Hepatocyte (in vitro differentiated cells): ENCODE measurements at regions not wholly inside any gene's neighbourhood (a gene's known extent, or its start where the extent isn't known, plus 50 kb on each side); places are given as distances from the start of the nearest gene placed in this dataset.

ENCODE experiments used
- DNase-seq: peaks from one replicate; pipeline ENCODE4 v3.0.0-alpha.2; 2016; ENCODE audit warnings: low spot score
- H2AFZ ChIP-seq: fragments of 200-600 bp; sonication (generic); 2 replicates; pipeline ENCODE4 v1.6.0; 2016; ENCODE audit warnings: antibody characterized with exemption, mild to moderate bottlenecking
- H3K27ac ChIP-seq: fragments of 200-600 bp; sonication (generic); 2 replicates; pipeline ENCODE4 v1.5.1; 2016; ENCODE audit warnings: mild to moderate bottlenecking
- H3K27me3 ChIP-seq: fragments of 200-600 bp; sonication (generic); 2 replicates; pipeline ENCODE4 v1.6.1; 2016
- H3K36me3 ChIP-seq: fragments of 200-600 bp; sonication (generic); replicated peaks from 2 replicates; pipeline ENCODE4 v1.5.1; 2016; ENCODE audit warnings: low read depth; ENCODE audit not compliant: insufficient read depth
- H3K4me1 ChIP-seq: fragments of 200-600 bp; sonication (generic); 2 replicates; pipeline ENCODE4 v1.5.1; 2016; ENCODE audit warnings: mild to moderate bottlenecking, moderate library complexity; ENCODE audit not compliant: insufficient read depth
- H3K4me2 ChIP-seq: fragments of 200-600 bp; sonication (generic); 2 replicates; pipeline ENCODE4 v1.6.0; 2016
- H3K4me3 ChIP-seq: fragments of 200-600 bp; sonication (generic); 2 replicates; pipeline ENCODE4 v1.5.1; 2016; ENCODE audit warnings: mild to moderate bottlenecking
- H3K79me2 ChIP-seq: fragments of 200-600 bp; sonication (generic); 2 replicates; pipeline ENCODE4 v1.6.0; 2017; ENCODE audit warnings: mild to moderate bottlenecking
- H3K9me2 ChIP-seq: fragments of 200-600 bp; sonication (generic); replicated peaks from 2 replicates; pipeline ENCODE4 v1.6.0; 2017; ENCODE audit warnings: mild to moderate bottlenecking; ENCODE audit not compliant: insufficient read depth
- H3K9me3 ChIP-seq: fragments of 200-600 bp; sonication (generic); 2 replicates; pipeline ENCODE4 v1.5.1; 2016; ENCODE audit warnings: low read depth, mild to moderate bottlenecking
- H4K20me1 ChIP-seq: fragments of 200-600 bp; sonication (generic); 2 replicates; pipeline ENCODE4 v1.6.0; 2016; ENCODE audit warnings: mild to moderate bottlenecking; ENCODE audit not compliant: insufficient read depth, poor library complexity, severe bottlenecking
- CTCF ChIP-seq: fragments of 200-600 bp; sonication (generic); IDR thresholded peaks from 2 replicates; pipeline ENCODE4 v1.5.1; 2016; ENCODE audit warnings: antibody characterized with exemption, mild to moderate bottlenecking; ENCODE audit not compliant: poor library complexity
- EZH2 ChIP-seq: fragments of 200-600 bp; sonication (generic); IDR thresholded peaks from 2 replicates; pipeline ENCODE4 v1.6.1; 2016; ENCODE audit warnings: antibody characterized with exemption, mild to moderate bottlenecking, borderline replicate concordance
- EZH2phosphoT487 ChIP-seq: fragments of 200-600 bp; sonication (generic); IDR thresholded peaks from one replicate; pipeline ENCODE4 v1.6.1; 2018; ENCODE audit warnings: antibody characterized with exemption, mild to moderate bottlenecking, low read depth, moderate library complexity; ENCODE audit not compliant: unreplicated experiment, severe bottlenecking
- WGBS: methylation state at CpG from one replicate; pipeline ENCODE4 v1.1.6; 2016; ENCODE audit warnings: low lambda C conversion rate; ENCODE audit errors: missing lambda C conversion rate; 5-methylcytosine and 5-hydroxymethylcytosine counted together

DNA sequence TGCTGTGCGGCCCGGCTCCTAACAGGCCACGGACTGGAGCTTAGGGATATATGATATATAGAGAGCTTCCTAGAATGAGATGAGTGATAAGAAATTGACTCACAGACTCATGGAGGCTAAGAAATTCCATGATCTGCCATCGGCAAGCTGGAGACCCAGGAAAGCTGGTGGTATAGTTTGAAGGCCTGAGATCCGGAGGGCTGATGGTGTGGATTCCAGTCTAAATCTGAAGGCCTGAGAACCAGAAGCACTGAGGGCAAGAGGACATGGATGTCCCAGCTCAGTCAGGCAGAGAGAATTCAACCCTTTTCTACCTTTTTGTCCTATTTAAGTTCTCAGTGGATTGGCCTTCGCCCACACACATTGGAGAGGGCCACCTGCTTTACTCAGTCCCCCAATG is 564.8 kb downstream of the TBC1D22A start:
- no peaks in the 10 kb centered on the region for H3K9me2 ChIP-seq
- no peak for TF ChIP-seq EZH2
- no peak for TF ChIP-seq CTCF
- TF ChIP-seq EZH2phosphoT487: no peak

DNA sequence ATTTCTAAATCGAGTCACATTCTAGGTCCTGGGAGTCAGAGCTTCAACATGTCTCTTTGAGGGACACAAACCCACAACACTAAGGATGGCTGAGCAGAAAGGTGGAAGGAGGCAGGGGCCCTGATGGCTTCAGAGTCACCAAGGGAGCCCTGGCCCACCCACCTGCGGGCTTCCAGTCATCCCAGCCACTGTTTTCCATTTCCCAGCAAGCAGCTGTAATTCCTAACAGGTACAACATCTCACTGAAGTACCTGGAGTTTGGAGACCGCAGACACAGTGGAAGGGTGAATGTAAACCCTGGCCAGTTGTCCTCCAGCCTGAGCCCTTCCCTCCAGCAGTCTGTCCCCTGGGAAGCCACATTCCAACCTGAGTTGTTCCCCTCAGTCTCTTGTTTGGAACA is 562.8 kb downstream of the TBC1D22A start:
- 66% methylated on average over 3 of the region's 3 CpGs for WGBS
- no peaks in the 10 kb centered on the region for H4K20me1 ChIP-seq
- H3K9me2 ChIP-seq: no peaks in the 10 kb centered on the region
- no peak overlapping the region for H3K4me2 ChIP-seq
- no peak overlapping the region for H2AFZ ChIP-seq
- no peak for DNase-seq
- H3K9me3 ChIP-seq: no peaks in the 10 kb centered on the region
- no peak overlapping the region for H3K27ac ChIP-seq
- H3K4me3 ChIP-seq: no peak overlapping the region
- no peak for TF ChIP-seq EZH2
- TF ChIP-seq EZH2phosphoT487: no peak
- no peak for TF ChIP-seq CTCF
- H3K36me3 ChIP-seq: no peaks in the 10 kb centered on the region
- H3K4me1 ChIP-seq: no peaks in the 10 kb centered on the region
- no peaks in the 10 kb centered on the region for H3K79me2 ChIP-seq
- no peaks in the 10 kb centered on the region for H3K27me3 ChIP-seq

More for the DNA sequence above, 564.8 kb downstream of the TBC1D22A start:
- WGBS: 94% methylated on average over 6 of the region's 6 CpGs
- no peaks in the 10 kb centered on the region for H3K27me3 ChIP-seq
- DNase-seq: no peak
- no peak overlapping the region for H2AFZ ChIP-seq
- H4K20me1 ChIP-seq: no peaks in the 10 kb centered on the region
- H3K4me1 ChIP-seq: no peaks in the 10 kb centered on the region
- no peaks in the 10 kb centered on the region for H3K9me3 ChIP-seq
- no peak overlapping the region for H3K4me2 ChIP-seq
- no peaks in the 10 kb centered on the region for H3K79me2 ChIP-seq
- no peaks in the 10 kb centered on the region for H3K36me3 ChIP-seq
- no peak overlapping the region for H3K27ac ChIP-seq
- H3K4me3 ChIP-seq: no peak overlapping the region

GRCh38 chr22:47324435-47324990 is 562.1 kb downstream of the TBC1D22A start:
- DNase-seq: no peak
- no peak overlapping the region for H3K27ac ChIP-seq
- no peaks in the 10 kb centered on the region for H3K27me3 ChIP-seq
- TF ChIP-seq CTCF (no peak), EZH2 (no peak), EZH2phosphoT487 (no peak)
- 61% methylated on average over 10 of the region's 10 CpGs for WGBS
- H3K9me3 ChIP-seq: no peaks in the 10 kb centered on the region
- no peaks in the 10 kb centered on the region for H3K36me3 ChIP-seq
- H3K4me1 ChIP-seq: no peaks in the 10 kb centered on the region
- no peak overlapping the region for H3K4me2 ChIP-seq
- H2AFZ ChIP-seq: no peak overlapping the region
- H3K79me2 ChIP-seq: no peaks in the 10 kb centered on the region
- H4K20me1 ChIP-seq: no peaks in the 10 kb centered on the region
- H3K4me3 ChIP-seq: no peak overlapping the region
- H3K9me2 ChIP-seq: no peaks in the 10 kb centered on the region

GRCh38 chr22:47323518-47323917 is 561.1 kb downstream of the TBC1D22A start:
- Histone ChIP-seq H3K9me2 (no peaks in the 10 kb centered on the region), H3K4me1 (no peaks in the 10 kb centered on the region), H3K27me3 (no peaks in the 10 kb centered on the region), H3K79me2 (no peaks in the 10 kb centered on the region), H3K27ac (no peak overlapping the region), H4K20me1 (no peaks in the 10 kb centered on the region), H3K36me3 (no peaks in the 10 kb centered on the region), H3K9me3 (no peaks in the 10 kb centered on the region), H3K4me2 (no peak overlapping the region), H2AFZ (no peak overlapping the region), H3K4me3 (no peak overlapping the region)
- TF ChIP-seq CTCF (no peak), EZH2 (no peak), EZH2phosphoT487 (no peak)
- DNase-seq: no peak
- WGBS: 80% methylated on average over 6 of the region's 6 CpGs
